HEK293T (cell line): ENCODE measurements at regions not wholly inside any gene's neighbourhood (a gene's known extent, or its start where the extent isn't known, plus 50 kb on each side); places are given as distances from the start of the nearest gene placed in this dataset.

Experiments
- ARNT ChIP-seq: fragments of 450-650 bp; IDR thresholded peaks from 2 replicates; pipeline ENCODE4 v1.6.1; 2017; ENCODE audit warnings: mild to moderate bottlenecking
- BHLHE40 ChIP-seq: fragments of 450-650 bp; IDR thresholded peaks from 2 replicates; pipeline ENCODE4 v1.6.1; 2016; ENCODE audit warnings: mild to moderate bottlenecking, moderate library complexity, borderline replicate concordance
- CTBP1 ChIP-seq: fragments of 450-650 bp; IDR thresholded peaks from 2 replicates; pipeline ENCODE4 v1.6.1; 2016; ENCODE audit warnings: borderline replicate concordance
- ELF4 ChIP-seq: fragments of 450-650 bp; IDR thresholded peaks from 2 replicates; pipeline ENCODE4 v1.6.1; 2017; ENCODE audit warnings: antibody characterized with exemption
- FOXA1 ChIP-seq: fragments of 450-650 bp; IDR thresholded peaks from 2 replicates; pipeline ENCODE4 v1.6.1; 2016; ENCODE audit warnings: mild to moderate bottlenecking
- FOXK2 ChIP-seq: fragments of 450-650 bp; IDR thresholded peaks from 2 replicates; pipeline ENCODE4 v1.6.1; 2016; ENCODE audit warnings: mild to moderate bottlenecking
- FOXM1 ChIP-seq: fragments of 450-650 bp; IDR thresholded peaks from 2 replicates; pipeline ENCODE4 v1.6.1; 2017; ENCODE audit warnings: mild to moderate bottlenecking, borderline replicate concordance
- HDGF ChIP-seq: fragments of 450-650 bp; IDR thresholded peaks from 2 replicates; pipeline ENCODE4 v1.6.1; 2017; ENCODE audit warnings: antibody characterized with exemption, borderline replicate concordance
- L3MBTL2 ChIP-seq: fragments of 450-650 bp; conservative IDR thresholded peaks from 2 replicates; pipeline ENCODE4 v1.6.1; 2016; ENCODE audit warnings: mild to moderate bottlenecking
- LEF1 ChIP-seq: fragments of 450-650 bp; IDR thresholded peaks from 2 replicates; pipeline ENCODE4 v1.6.1; 2017; ENCODE audit warnings: mild to moderate bottlenecking, borderline replicate concordance
- SP1 ChIP-seq: fragments of 450-650 bp; IDR thresholded peaks from 2 replicates; pipeline ENCODE4 v1.6.1; 2017
- SUZ12 ChIP-seq: fragments of 450-650 bp; IDR thresholded peaks from 2 replicates; pipeline ENCODE4 v1.6.1; 2016; ENCODE audit warnings: mild to moderate bottlenecking
- TARDBP ChIP-seq: fragments of 450-650 bp; IDR thresholded peaks from 2 replicates; pipeline ENCODE4 v1.6.1; 2016

- no peak for TF ChIP-seq TARDBP
- no peak for TF ChIP-seq BHLHE40
- no peak for TF ChIP-seq FOXA1
- TF ChIP-seq FOXM1: no peak
- TF ChIP-seq ELF4: no peak
- TF ChIP-seq SUZ12: no peak
- no peak for TF ChIP-seq ARNT
- no peak for TF ChIP-seq HDGF
- no peak for TF ChIP-seq SP1
- TF ChIP-seq L3MBTL2: no peak
- TF ChIP-seq FOXK2: no peak
- TF ChIP-seq CTBP1: no peak
- no peak for TF ChIP-seq LEF1
These were observed 667.7 kb downstream of the STPG2 start for GRCh38 chr4:97475621-97476020.
